ENCODE measurements at regions not wholly inside any gene's neighbourhood (a gene's known extent, or its start where the extent isn't known, plus 50 kb on each side); places are given as distances from the start of the nearest gene placed in this dataset.

GRCh38 chr3:76679541-76679940 is 360.4 kb upstream of the ROBO2 start:
- TF ChIP-seq CTCF (IDR thresholded peaks at IDR 0.05) (no peak), ELF1 (IDR thresholded peaks at IDR 0.05) (no peak), REST (IDR thresholded peaks at IDR 0.05; ENCODE audit: low read depth, low read length) (no peak), MEF2A (IDR thresholded peaks at IDR 0.05; ENCODE audit: borderline replicate concordance, low read depth) (no peak), NRF1 (IDR thresholded peaks at IDR 0.05; ENCODE audit: low read depth, low read length) (no peak), TCF12 (IDR thresholded peaks at IDR 0.05) (no peak), TAF1 (IDR thresholded peaks at IDR 0.05; ENCODE audit: borderline replicate concordance, low read depth, low read length) (no peak), EP300 (IDR thresholded peaks at IDR 0.05; ENCODE audit: borderline replicate concordance in 1 of 2, low read depth in 1 of 2, low read length in 1 of 2) (no peak)
- TF ChIP-seq, protein P1, sequence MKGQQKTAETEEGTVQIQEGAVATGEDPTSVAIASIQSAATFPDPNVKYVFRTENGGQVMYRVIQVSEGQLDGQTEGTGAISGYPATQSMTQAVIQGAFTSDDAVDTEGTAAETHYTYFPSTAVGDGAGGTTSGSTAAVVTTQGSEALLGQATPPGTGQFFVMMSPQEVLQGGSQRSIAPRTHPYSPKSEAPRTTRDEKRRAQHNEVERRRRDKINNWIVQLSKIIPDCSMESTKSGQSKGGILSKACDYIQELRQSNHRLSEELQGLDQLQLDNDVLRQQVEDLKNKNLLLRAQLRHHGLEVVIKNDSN (IDR thresholded peaks at IDR 0.05; ENCODE audit: borderline replicate concordance, low read depth) = no peak
